Small intestine (tissue), 7 donors: ENCODE measurements at regions not wholly inside any gene's neighbourhood (a gene's known extent, or its start where the extent isn't known, plus 50 kb on each side); places are given as distances from the start of the nearest gene placed in this dataset.

ENCODE experiments used
- DNase-seq, 2 donors: peaks; one replicate each; pipeline versions ENCODE4 v3.0.0 to v3.0.0-alpha.2; 2013
- FAIRE-seq: peaks from 2 replicates; lab custom pipeline; 2012; peaks lifted over from hg19 to GRCh38; lab: Jason Lieb, UNC
- H3K27ac ChIP-seq, 3 donors: one replicate each; pipeline ENCODE4 v1.5.1; 2013; ENCODE audit warnings: low read length in 2 of 3, mild to moderate bottlenecking in 2 of 3, control low read depth in 1 of 3, inconsistent platforms in 1 of 3, low read depth in 1 of 3, moderate library complexity in 1 of 3
- H3K27me3 ChIP-seq, 3 donors: one replicate each; pipeline ENCODE4 v1.6.1; 2013; ENCODE audit warnings: low read length in 3 of 3, inconsistent platforms in 1 of 3; ENCODE audit not compliant: control insufficient read depth in 3 of 3, insufficient read depth in 3 of 3
- H3K36me3 ChIP-seq, 3 donors: one replicate each; pipeline ENCODE4 v1.6.1; 2013; ENCODE audit warnings: low read length in 3 of 3, inconsistent platforms in 1 of 3, low read depth in 1 of 3, mild to moderate bottlenecking in 1 of 3, moderate library complexity in 1 of 3; ENCODE audit not compliant: control insufficient read depth in 3 of 3, insufficient read depth in 2 of 3
- H3K4me1 ChIP-seq, 3 donors: one replicate each; pipeline ENCODE4 v1.6.1; 2013; ENCODE audit warnings: low read length in 2 of 3, inconsistent platforms in 1 of 3, low read depth in 1 of 3, mild to moderate bottlenecking in 1 of 3, moderate library complexity in 1 of 3; ENCODE audit not compliant: control insufficient read depth in 3 of 3, insufficient read depth in 2 of 3
- H3K4me3 ChIP-seq, 3 donors: one replicate each; pipeline ENCODE4 v1.5.1; 2013; ENCODE audit warnings: low read length in 3 of 3, control low read depth in 1 of 3, inconsistent platforms in 1 of 3, low read depth in 1 of 3, mild to moderate bottlenecking in 1 of 3, moderate library complexity in 1 of 3
- H3K9me3 ChIP-seq, 2 donors: one replicate each; pipeline ENCODE4 v1.6.1; 2013; ENCODE audit warnings: low read depth in 1 of 2, low read length in 1 of 2; ENCODE audit not compliant: control insufficient read depth in 2 of 2, insufficient read depth in 1 of 2
- WGBS, 3 donors: extraction: QIAGEN DNeasy Blood & Tissue Kit; methylation state at CpG; one replicate each; pipeline ENCODE4 v1.1.7; 2013; 5-methylcytosine and 5-hydroxymethylcytosine counted together
- donor health status: healthy with polysubstance abuse.
- donor health status: control.
- donor health status: control.
- donor health status: Bipolar disorder and iron deficiency.
- donor health status: healthy.

DNA sequence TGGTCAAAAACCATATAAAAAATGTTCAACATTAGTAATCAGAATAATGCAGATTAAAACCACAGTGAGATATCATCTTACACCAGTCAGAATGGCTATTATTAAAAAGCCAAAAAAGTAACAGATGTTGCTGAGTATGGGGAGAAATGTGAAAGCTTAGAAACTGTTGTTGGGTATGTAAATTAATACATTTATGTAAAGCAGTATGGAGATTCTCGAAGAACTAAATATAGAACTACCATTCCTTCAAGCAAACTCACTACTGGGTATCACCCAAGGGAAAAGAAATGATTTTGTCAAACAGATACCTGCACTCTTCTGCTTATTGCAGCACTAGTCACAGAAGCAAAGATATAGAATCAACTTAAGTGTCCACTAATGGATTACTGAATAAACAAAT lies 576.4 kb upstream of the EPHA5 start:
- H3K9me3 ChIP-seq = no peaks in the 10 kb centered on the region
- no peak overlapping the region for H3K4me3 ChIP-seq
- H3K4me1 ChIP-seq = no peaks in the 10 kb centered on the region
- no peaks in the 10 kb centered on the region for H3K36me3 ChIP-seq
- no peak overlapping the region for H3K27ac ChIP-seq
- FAIRE-seq = no peak
- DNase-seq = no peak
- 4 to 31% (median 7%) methylated on average over 1 of the region's 1 CpG for WGBS, 3 donors
- no peaks in the 10 kb centered on the region for H3K27me3 ChIP-seq

DNA sequence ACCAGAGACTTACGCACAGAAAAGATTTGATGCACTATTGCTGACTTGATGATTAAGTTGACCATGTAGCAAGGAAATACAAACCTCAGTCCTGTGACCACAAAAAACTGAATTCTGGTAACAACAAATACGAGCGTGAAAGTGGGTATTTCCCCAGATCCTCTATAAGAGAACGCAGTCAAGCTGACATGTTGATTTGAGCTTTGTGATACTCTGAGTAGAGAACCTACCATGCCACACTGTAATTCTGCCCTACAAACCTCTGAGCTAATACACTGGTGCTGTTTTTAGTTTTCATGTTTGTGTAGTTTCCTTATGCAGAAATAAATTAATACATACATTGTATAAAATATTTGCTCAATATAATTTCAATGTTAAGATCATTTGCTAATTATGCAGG lies 565.6 kb upstream of the EPHA5 start:
- WGBS, 3 donors = 76 to 82% (median 80%) methylated on average over 4 of the region's 4 CpGs
- no peaks in the 10 kb centered on the region for H3K27me3 ChIP-seq
- FAIRE-seq (no peak), DNase-seq (no peak)
- no peak overlapping the region for H3K4me3 ChIP-seq
- H3K9me3 ChIP-seq = no peaks in the 10 kb centered on the region
- no peaks in the 10 kb centered on the region for H3K4me1 ChIP-seq
- H3K36me3 ChIP-seq = no peaks in the 10 kb centered on the region
- H3K27ac ChIP-seq = no peak overlapping the region

DNA sequence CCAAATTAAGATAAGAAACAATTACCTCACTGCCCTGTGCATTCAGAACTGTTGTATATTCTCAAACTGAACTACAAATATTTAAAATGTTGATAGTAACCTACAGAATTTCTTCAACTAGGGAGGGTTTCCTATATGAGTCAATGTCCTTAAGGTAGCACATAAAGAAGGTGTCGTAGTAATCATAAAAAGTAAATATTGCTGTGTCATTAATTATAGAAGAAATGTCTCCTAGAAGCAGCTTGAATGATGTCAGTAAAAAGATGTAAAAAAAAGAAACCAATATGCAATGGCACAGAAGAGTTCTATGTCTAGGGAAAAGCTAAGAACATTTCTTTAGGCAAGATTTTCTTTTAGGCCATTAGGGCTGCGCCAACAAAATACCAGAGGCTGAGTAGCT lies 559.6 kb upstream of the EPHA5 start:
- H3K36me3 ChIP-seq = no peaks in the 10 kb centered on the region
- H3K9me3 ChIP-seq = no peaks in the 10 kb centered on the region
- no peak overlapping the region for H3K4me3 ChIP-seq
- DNase-seq (no peak), FAIRE-seq (no peak)
- 62 to 75% (median 66%) methylated on average over 2 of the region's 2 CpGs for whole genome bisulfite sequencing, 3 donors
- H3K27ac ChIP-seq = no peak overlapping the region
- H3K27me3 ChIP-seq = no peaks in the 10 kb centered on the region
- no peaks in the 10 kb centered on the region for H3K4me1 ChIP-seq

- FAIRE-seq = no peak
Measured at GRCh38 chr4:66225539-66225938, 555.2 kb upstream of the EPHA5 start.

DNA sequence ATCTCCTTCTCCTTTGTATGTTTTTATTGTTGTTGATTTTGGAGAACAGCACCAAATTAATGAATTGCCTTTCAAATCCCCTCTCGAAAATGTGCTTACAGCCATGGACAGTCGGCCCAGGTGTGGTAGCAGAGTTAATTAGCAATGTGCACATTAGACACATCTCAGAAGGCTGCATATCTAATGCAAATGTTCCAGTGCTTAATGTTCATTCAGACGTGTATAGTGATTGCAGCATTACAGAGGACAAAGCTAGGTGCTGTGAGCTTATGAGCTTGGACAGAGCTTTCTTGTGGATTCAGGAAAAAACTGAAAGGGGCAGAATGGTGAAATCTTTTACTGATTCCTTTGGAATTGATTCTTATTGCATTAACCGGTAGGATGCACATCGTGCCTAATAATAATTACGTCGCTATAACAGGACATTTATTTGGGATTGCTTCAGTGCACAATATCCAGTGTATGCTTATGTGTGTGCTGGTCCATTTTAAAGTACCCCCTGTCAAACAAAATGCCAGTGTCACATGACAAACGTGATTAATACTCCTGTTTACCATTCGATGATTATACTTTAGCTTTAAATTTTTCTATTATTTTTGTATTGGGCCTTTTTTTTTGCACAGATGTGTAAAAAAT lies 552.9 kb upstream of the EPHA5 start:
- Histone ChIP-seq H3K36me3 (no peaks in the 10 kb centered on the region), H3K27me3 (no peaks in the 10 kb centered on the region), H3K9me3 (no peaks in the 10 kb centered on the region), H3K4me3 (no peak overlapping the region), H3K4me1 (no peaks in the 10 kb centered on the region), H3K27ac (no peak overlapping the region)
- DNase-seq = no peak
- 70% methylated on average over 9 of the region's 9 CpGs for WGBS, 3 donors
- FAIRE-seq = no peak

More at GRCh38 chr4:66225539-66225938, 555.2 kb upstream of the EPHA5 start:
- Histone ChIP-seq H3K4me3 (no peak overlapping the region), H3K27me3 (no peaks in the 10 kb centered on the region), H3K27ac (no peak overlapping the region), H3K9me3 (no peaks in the 10 kb centered on the region), H3K36me3 (no peaks in the 10 kb centered on the region), H3K4me1 (no peaks in the 10 kb centered on the region)
- no peak for DNase-seq
- WGBS, 3 donors = 84 to 89% (median 87%) methylated on average over 1 of the region's 1 CpG

GRCh38 chr4:66219401-66219800 lies 549.1 kb upstream of the EPHA5 start:
- no peak for FAIRE-seq
- WGBS, 3 donors = 53 to 68% (median 53%) methylated on average over 2 of the region's 2 CpGs
- H3K27ac ChIP-seq = no peak overlapping the region

GRCh38 chr4:66216252-66216651 lies 546.0 kb upstream of the EPHA5 start:
- no peak overlapping the region for H3K4me3 ChIP-seq
- no peaks in the 10 kb centered on the region for H3K9me3 ChIP-seq
- H3K27me3 ChIP-seq = no peaks in the 10 kb centered on the region
- H3K27ac ChIP-seq = no peak overlapping the region
- H3K4me1 ChIP-seq = no peaks in the 10 kb centered on the region
- DNase-seq (no peak), FAIRE-seq (no peak)
- no peaks in the 10 kb centered on the region for H3K36me3 ChIP-seq

More at GRCh38 chr4:66219401-66219800, 549.1 kb upstream of the EPHA5 start:
- DNase-seq = no peak
- no peaks in the 10 kb centered on the region for H3K27me3 ChIP-seq
- H3K36me3 ChIP-seq = no peaks in the 10 kb centered on the region
- H3K9me3 ChIP-seq = no peaks in the 10 kb centered on the region
- no peak overlapping the region for H3K4me3 ChIP-seq
- no peaks in the 10 kb centered on the region for H3K4me1 ChIP-seq

- DNase-seq (no peak), FAIRE-seq (no peak)
- Histone ChIP-seq H3K36me3 (no peaks in the 10 kb centered on the region), H3K4me1 (no peaks in the 10 kb centered on the region), H3K27me3 (no peaks in the 10 kb centered on the region), H3K4me3 (no peak overlapping the region), H3K9me3 (peaks cover 0 to 3% of the 10 kb centered on the region in 2 donors), H3K27ac (no peak overlapping the region)
- WGBS, 3 donors = 90 to 92% (median 92%) methylated on average over 5 of the region's 5 CpGs
Measured at GRCh38 chr4:66212489-66212888, 542.2 kb upstream of the EPHA5 start.
